CD4-positive, CD25-positive, alpha-beta regulatory T cell (primary cell): ENCODE measurements at regions not wholly inside any gene's neighbourhood (a gene's known extent, or its start where the extent isn't known, plus 50 kb on each side); places are given as distances from the start of the nearest gene placed in this dataset.

ENCODE experiments used
- ATAC-seq, 2 donors: fragments of 150-1000 bp; cut with Tn5 transposase; one replicate each; pipeline ENCODE4 v1.10.0; 2021; ENCODE audit warnings: low read depth in 2 of 2, moderate number of reproducible peaks in 2 of 2, moderate library complexity in 1 of 2
- DNase-seq, 3 donors: peaks; one replicate each; pipeline versions ENCODE4 v3.0.0 to v3.0.0-alpha.2; 2012 to 2022; ENCODE audit warnings: mixed read lengths in 1 of 3
- H3K27ac ChIP-seq: one replicate; pipeline ENCODE4 v1.7.0; 2013; ENCODE audit warnings: mild to moderate bottlenecking, low read length; ENCODE audit not compliant: insufficient read depth, poor library complexity, severe bottlenecking
- H3K27me3 ChIP-seq: one replicate; pipeline ENCODE4 v1.7.0; 2013; ENCODE audit warnings: low read length; ENCODE audit not compliant: control insufficient read depth, insufficient read depth
- H3K36me3 ChIP-seq: one replicate; pipeline ENCODE4 v1.7.0; 2013; ENCODE audit warnings: mild to moderate bottlenecking, low read length, moderate library complexity; ENCODE audit not compliant: control insufficient read depth, insufficient read depth
- H3K4me1 ChIP-seq: 2 replicates; pipeline ENCODE4 v1.7.0; 2013; ENCODE audit warnings: mild to moderate bottlenecking, low read length; ENCODE audit not compliant: insufficient read depth, control insufficient read depth, poor library complexity, severe bottlenecking
- H3K4me3 ChIP-seq: one replicate; pipeline ENCODE4 v1.7.0; 2013; ENCODE audit warnings: low read depth, mild to moderate bottlenecking, low read length, moderate library complexity
- H3K9me3 ChIP-seq, 2 experiments: 1 replicate in 1 of 2; 2 replicates in 1 of 2; pipeline ENCODE4 v1.7.0; 2013; ENCODE audit warnings: low read length in 2 of 2, mild to moderate bottlenecking in 1 of 2, moderate library complexity in 1 of 2; ENCODE audit not compliant: control insufficient read depth in 2 of 2
- H3K27ac Mint-ChIP-seq, 3 donors: one replicate each; pipeline ENCODE4 v1.8.0; 2020 to 2022; ENCODE audit warnings: mild to moderate bottlenecking in 3 of 3, mixed read lengths in 3 of 3, moderate library complexity in 2 of 3
- H3K27me3 Mint-ChIP-seq: one replicate; pipeline ENCODE4 v1.8.0; 2022; ENCODE audit warnings: mild to moderate bottlenecking, mixed read lengths
- H3K36me3 Mint-ChIP-seq: one replicate; pipeline ENCODE4 v1.8.0; 2020; ENCODE audit warnings: mixed read lengths
- H3K4me1 Mint-ChIP-seq, 4 donors: one replicate each; pipeline ENCODE4 v1.8.0; 2020 to 2022; ENCODE audit warnings: mixed read lengths in 4 of 4, mild to moderate bottlenecking in 1 of 4
- H3K4me3 Mint-ChIP-seq, 4 donors: one replicate each; pipeline ENCODE4 v1.8.0; 2020 to 2022; ENCODE audit warnings: mild to moderate bottlenecking in 4 of 4, mixed read lengths in 4 of 4, moderate library complexity in 3 of 4
- H3K9me3 Mint-ChIP-seq, 7 donors: one replicate each; pipeline ENCODE4 v1.8.0; 2020 to 2022; ENCODE audit warnings: mixed read lengths in 7 of 7, mild to moderate bottlenecking in 3 of 7, moderate library complexity in 2 of 7

DNA sequence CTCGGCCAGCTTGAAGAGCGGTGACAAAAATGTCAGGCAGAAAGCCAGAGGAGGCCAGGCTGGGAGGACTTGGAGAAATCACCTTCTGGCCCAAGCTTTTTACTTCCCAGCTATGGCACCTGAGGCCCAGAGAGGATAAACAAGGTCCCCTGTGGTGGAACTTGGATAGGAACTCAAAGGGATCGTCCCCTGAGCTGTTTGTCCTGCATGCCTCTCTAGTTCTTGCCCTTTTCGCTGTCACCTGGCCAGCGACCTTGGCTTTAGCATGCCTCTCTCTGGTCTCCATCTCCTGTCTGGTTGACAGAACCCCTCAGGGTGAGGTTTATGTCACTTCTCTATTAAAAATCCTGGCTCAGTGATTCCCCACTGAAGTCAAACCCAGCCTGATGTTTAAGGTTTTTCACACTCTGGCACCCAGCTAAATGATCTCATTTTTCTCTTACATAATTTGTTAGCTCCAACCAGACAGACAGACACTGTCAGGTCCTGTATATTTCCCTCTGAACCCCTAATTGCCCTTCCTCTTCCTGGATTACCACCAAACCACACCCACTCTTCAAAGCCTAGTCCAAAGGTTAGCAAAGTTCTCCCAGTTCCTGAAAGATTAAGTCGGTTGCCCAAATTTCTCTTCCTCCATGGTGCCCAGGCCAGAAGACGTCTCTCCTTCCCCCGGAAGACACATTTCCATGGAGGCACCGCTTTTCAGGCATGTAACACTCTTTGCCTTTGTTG, 169.1 kb downstream of the FAM43A start:
- Mint-ChIP-seq H3K36me3 (peaks cover 3% of the 10 kb centered on the region), H3K27ac (no peak overlapping the region), H3K4me1 (no peaks in the 10 kb centered on the region), H3K4me3 (no peak overlapping the region), H3K9me3 (no peaks in the 10 kb centered on the region), H3K27me3 (peaks cover 17% of the 10 kb centered on the region)
- Histone ChIP-seq H3K4me1 (no peaks in the 10 kb centered on the region), H3K36me3 (no peaks in the 10 kb centered on the region), H3K9me3 (no peaks in the 10 kb centered on the region), H3K27ac (no peak overlapping the region), H3K27me3 (no peaks in the 10 kb centered on the region), H3K4me3 (no peak overlapping the region)
- no peak for ATAC-seq
- no peak for DNase-seq

DNA sequence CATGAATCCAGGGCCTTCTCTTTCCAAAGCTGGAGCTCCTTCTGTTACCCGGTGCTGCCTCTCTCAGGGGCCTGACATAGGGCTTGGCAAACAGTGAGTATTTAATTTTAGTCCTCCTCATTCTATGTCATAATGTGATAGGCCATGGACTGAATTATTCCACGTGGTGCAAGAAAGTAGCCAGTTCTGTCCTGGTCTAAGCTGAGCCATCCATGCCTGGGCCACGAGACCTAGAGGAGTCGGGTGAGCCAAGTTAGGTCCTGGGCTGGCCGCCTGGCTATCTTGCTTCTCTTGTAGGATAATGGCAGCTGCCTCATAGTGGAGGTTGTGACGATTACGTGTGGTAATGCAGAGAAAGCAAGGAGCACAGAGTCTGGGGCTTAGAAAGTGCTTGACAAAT, 170.6 kb downstream of the FAM43A start:
- H3K27me3 Mint-ChIP-seq: peaks cover 14% of the 10 kb centered on the region
- Histone ChIP-seq H3K27me3 (peaks cover 2% of the 10 kb centered on the region), H3K4me3 (no peak overlapping the region), H3K4me1 (no peaks in the 10 kb centered on the region), H3K9me3 (no peaks in the 10 kb centered on the region), H3K27ac (no peak overlapping the region), H3K36me3 (no peaks in the 10 kb centered on the region)
- DNase-seq: no peak
- no peak overlapping the region for H3K27ac Mint-ChIP-seq
- H3K4me3 Mint-ChIP-seq: no peak overlapping the region
- H3K4me1 Mint-ChIP-seq: no peaks in the 10 kb centered on the region
- no peaks in the 10 kb centered on the region for H3K9me3 Mint-ChIP-seq
- no peak for ATAC-seq
- peaks cover 3% of the 10 kb centered on the region for H3K36me3 Mint-ChIP-seq

DNA sequence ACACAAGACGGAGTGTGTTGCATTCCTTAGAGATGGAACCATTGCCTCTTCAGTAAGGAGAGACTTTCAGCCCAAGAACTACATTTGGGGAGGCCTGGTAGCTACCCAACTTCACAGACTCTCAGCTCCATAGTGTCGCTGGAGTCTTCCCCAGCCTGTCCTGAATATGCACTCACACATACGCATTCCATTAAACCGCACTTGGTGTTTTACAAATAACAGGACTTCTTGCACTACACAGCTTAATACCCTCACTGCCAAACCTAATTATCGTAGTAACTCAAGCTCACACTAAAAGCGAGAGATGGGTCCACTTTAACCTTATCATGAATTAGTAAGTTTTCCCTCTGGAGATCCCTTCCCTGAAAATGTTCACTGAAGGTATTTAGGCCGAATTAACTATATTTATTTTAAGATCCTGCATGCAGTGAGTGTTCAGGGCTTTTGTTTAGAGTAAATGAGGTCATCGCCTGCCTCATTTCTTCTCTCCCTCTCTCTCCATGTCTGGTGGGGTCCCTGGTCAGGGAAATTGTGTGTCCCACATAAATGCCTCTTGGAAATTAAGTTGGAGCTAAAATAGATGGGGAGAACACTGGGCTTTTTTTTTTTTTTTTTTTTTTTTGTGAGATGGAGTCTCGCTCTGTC, 171.9 kb downstream of the FAM43A start:
- H3K4me3 ChIP-seq: no peak overlapping the region
- Mint-ChIP-seq H3K4me1 (no peaks in the 10 kb centered on the region), H3K36me3 (peaks cover 3% of the 10 kb centered on the region), H3K27me3 (peaks cover 15% of the 10 kb centered on the region), H3K9me3 (no peaks in the 10 kb centered on the region), H3K4me3 (no peak overlapping the region), H3K27ac (no peak overlapping the region)
- DNase-seq: no peak
- no peaks in the 10 kb centered on the region for H3K4me1 ChIP-seq
- H3K9me3 ChIP-seq: no peaks in the 10 kb centered on the region
- H3K36me3 ChIP-seq: no peaks in the 10 kb centered on the region
- ATAC-seq: no peak
- H3K27me3 ChIP-seq: peaks cover 6% of the 10 kb centered on the region
- H3K27ac ChIP-seq: no peak overlapping the region

DNA sequence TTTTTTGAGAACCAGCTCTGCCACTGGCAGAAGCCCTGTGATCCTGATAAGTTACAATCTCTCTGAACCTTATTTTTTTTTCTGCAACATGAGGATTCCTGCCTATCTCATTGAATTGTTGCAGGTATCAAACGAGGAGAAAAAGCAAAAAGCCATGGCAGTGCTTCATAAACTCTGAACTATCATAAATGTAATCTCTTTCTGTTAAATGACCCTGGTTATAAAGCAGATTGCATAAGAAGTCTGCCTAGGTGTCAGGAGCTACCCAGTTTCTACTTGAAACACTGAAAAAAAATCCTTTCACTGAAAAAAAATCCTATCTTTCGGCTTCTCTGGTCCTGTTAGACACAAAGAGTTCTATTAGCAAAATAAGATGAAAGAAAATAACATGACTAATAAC, 172.7 kb downstream of the FAM43A start:
- no peaks in the 10 kb centered on the region for H3K9me3 Mint-ChIP-seq
- peaks cover 15% of the 10 kb centered on the region for H3K27me3 Mint-ChIP-seq
- no peaks in the 10 kb centered on the region for H3K4me1 Mint-ChIP-seq
- Histone ChIP-seq H3K9me3 (no peaks in the 10 kb centered on the region), H3K36me3 (no peaks in the 10 kb centered on the region), H3K27ac (no peak overlapping the region), H3K27me3 (peaks cover 6% of the 10 kb centered on the region), H3K4me1 (no peaks in the 10 kb centered on the region), H3K4me3 (no peak overlapping the region)
- H3K36me3 Mint-ChIP-seq: peaks cover 3% of the 10 kb centered on the region
- ATAC-seq (no peak), DNase-seq (no peak)
- no peak overlapping the region for H3K27ac Mint-ChIP-seq
- no peak overlapping the region for H3K4me3 Mint-ChIP-seq

DNA sequence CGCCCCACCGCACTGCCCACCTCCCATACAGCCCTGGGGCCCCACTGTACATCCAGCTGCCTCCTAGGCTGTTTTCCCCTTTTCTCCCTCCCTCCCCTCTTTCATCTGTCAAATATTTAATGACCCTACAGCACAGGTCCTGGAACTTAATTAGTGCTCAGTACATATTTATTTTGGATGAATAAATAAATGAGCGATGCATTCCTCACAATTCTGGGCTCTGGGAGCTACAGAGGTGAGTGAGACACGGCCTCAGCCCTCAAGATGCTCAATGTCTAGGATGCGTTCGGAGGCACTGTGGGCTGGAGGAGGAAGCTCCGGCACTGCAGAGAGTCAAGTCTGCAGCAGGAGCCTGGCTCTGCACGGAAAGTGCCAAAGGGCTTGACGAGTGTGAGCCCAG, 175.0 kb downstream of the FAM43A start:
- H3K27me3 Mint-ChIP-seq: peaks cover 19% of the 10 kb centered on the region
- no peaks in the 10 kb centered on the region for H3K4me1 Mint-ChIP-seq
- ATAC-seq (no peak), DNase-seq (no peak)
- H3K9me3 Mint-ChIP-seq: no peaks in the 10 kb centered on the region
- no peak overlapping the region for H3K27ac Mint-ChIP-seq
- H3K4me3 Mint-ChIP-seq: no peak overlapping the region
- Histone ChIP-seq H3K27me3 (peaks cover 7% of the 10 kb centered on the region), H3K27ac (no peak overlapping the region), H3K36me3 (no peaks in the 10 kb centered on the region), H3K9me3 (no peaks in the 10 kb centered on the region), H3K4me3 (no peak overlapping the region), H3K4me1 (no peaks in the 10 kb centered on the region)
- peaks cover 3% of the 10 kb centered on the region for H3K36me3 Mint-ChIP-seq

DNA sequence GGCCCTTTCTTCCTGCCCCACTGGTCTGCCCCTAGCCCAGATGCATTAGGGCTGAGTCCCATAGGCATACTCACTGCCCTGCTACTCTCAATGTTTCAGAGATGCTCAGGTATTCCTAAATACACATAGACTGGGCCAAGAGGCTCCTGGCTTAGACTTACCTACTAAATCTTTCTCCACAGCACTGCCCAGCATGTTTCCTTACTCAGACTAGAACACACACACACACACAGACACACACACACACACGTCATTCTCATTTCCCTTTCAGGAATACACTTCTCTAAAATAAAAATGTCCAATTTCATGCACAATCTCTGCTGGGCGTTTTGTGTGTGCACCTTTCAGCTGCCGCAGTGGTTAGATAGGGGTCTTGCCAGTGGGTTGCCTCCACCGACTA, 175.7 kb downstream of the FAM43A start:
- Mint-ChIP-seq H3K4me1 (no peaks in the 10 kb centered on the region), H3K4me3 (no peak overlapping the region), H3K27ac (no peak overlapping the region), H3K27me3 (peaks cover 19% of the 10 kb centered on the region), H3K9me3 (no peaks in the 10 kb centered on the region), H3K36me3 (peaks cover 3% of the 10 kb centered on the region)
- no peaks in the 10 kb centered on the region for H3K4me1 ChIP-seq
- H3K27ac ChIP-seq: no peak overlapping the region
- H3K9me3 ChIP-seq: no peaks in the 10 kb centered on the region
- ATAC-seq: no peak
- no peaks in the 10 kb centered on the region for H3K36me3 ChIP-seq
- H3K27me3 ChIP-seq: peaks cover 8% of the 10 kb centered on the region
- no peak for DNase-seq
- no peak overlapping the region for H3K4me3 ChIP-seq

DNA sequence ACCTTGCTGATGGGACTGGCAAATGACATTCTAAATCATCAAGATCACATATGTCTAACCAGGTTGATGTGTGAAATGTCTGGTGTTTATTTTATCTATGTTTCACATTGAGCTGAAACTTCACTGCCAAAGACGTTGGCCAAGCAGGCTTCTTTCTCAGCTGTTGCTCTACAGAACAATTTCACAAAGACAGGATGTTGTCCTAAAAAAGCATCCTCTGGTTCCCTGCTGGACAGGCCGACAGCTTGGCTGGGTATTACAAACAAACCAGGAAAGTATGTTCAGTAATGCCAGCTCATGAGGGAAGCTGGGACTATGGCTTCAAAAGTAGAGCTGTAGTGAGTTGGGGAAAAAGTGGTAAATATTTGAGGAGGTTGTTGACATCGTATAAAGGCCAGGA, 179.4 kb downstream of the FAM43A start:
- H3K27me3 ChIP-seq: peaks cover 14% of the 10 kb centered on the region
- no peak for DNase-seq
- H3K9me3 ChIP-seq: no peaks in the 10 kb centered on the region
- no peaks in the 10 kb centered on the region for H3K36me3 ChIP-seq
- no peak for ATAC-seq
- H3K36me3 Mint-ChIP-seq: no peaks in the 10 kb centered on the region
- peaks cover 0 to 4% (median 0%) of the 10 kb centered on the region in 4 donors for H3K4me1 Mint-ChIP-seq
- peaks cover 0 to 2% (median 0%) of the 10 kb centered on the region in 7 donors for H3K9me3 Mint-ChIP-seq
- H3K4me1 ChIP-seq: no peaks in the 10 kb centered on the region
- H3K27ac Mint-ChIP-seq: no peak overlapping the region
- H3K27me3 Mint-ChIP-seq: peaks cover 20% of the 10 kb centered on the region
- H3K4me3 ChIP-seq: no peak overlapping the region
- H3K27ac ChIP-seq: no peak overlapping the region
- H3K4me3 Mint-ChIP-seq: no peak overlapping the region

DNA sequence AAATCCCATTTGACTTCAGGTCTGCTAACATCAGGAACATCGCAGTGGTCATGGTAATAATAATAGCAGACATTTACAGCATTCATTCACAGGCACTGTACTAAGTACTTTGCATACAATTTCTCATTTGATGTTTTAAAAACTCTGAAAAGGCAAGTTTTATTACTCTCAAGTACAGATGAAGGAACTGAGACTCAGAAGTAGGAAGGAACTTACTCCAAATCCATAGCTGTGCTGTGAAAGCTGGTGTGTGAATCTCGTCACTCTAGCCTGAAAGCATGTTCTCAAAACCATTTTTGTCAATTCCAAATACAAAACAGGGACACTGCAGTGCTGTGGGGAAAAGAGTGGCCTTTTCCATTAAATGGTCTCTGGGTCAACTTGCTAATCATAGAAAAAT, 179.9 kb downstream of the FAM43A start:
- H3K27ac ChIP-seq: no peak overlapping the region
- H3K9me3 ChIP-seq: no peaks in the 10 kb centered on the region
- H3K4me3 Mint-ChIP-seq: no peak overlapping the region
- no peaks in the 10 kb centered on the region for H3K36me3 ChIP-seq
- H3K4me3 ChIP-seq: no peak overlapping the region
- no peaks in the 10 kb centered on the region for H3K36me3 Mint-ChIP-seq
- no peak overlapping the region for H3K27ac Mint-ChIP-seq
- H3K4me1 Mint-ChIP-seq: peaks cover 0 to 4% (median 0%) of the 10 kb centered on the region in 4 donors
- no peak for ATAC-seq
- H3K9me3 Mint-ChIP-seq: peaks cover 0 to 2% (median 0%) of the 10 kb centered on the region in 7 donors
- peaks cover 14% of the 10 kb centered on the region for H3K27me3 ChIP-seq
- H3K4me1 ChIP-seq: no peaks in the 10 kb centered on the region
- peaks cover 20% of the 10 kb centered on the region for H3K27me3 Mint-ChIP-seq
- DNase-seq: no peak
